DND-41 (cell line): ENCODE measurements at regions not wholly inside any gene's neighbourhood (a gene's known extent, or its start where the extent isn't known, plus 50 kb on each side); places are given as distances from the start of the nearest gene placed in this dataset.

ENCODE experiments used
- EZH2 ChIP-seq: IDR thresholded peaks from 3 replicates; pipeline ENCODE4 v1.6.1; 2012; ENCODE audit warnings: borderline replicate concordance, low read depth, mild to moderate bottlenecking, moderate library complexity, low read length, inconsistent platforms; ENCODE audit not compliant: severe bottlenecking
- TF ChIP-seq, protein P1 (sequence below): IDR thresholded peaks from 2 replicates; pipeline ENCODE4 v1.5.1; 2012; ENCODE audit warnings: borderline replicate concordance, low read length, moderate library complexity, mild to moderate bottlenecking; ENCODE audit not compliant: poor library complexity, severe bottlenecking; ENCODE audit errors: extremely low read depth

DNA sequence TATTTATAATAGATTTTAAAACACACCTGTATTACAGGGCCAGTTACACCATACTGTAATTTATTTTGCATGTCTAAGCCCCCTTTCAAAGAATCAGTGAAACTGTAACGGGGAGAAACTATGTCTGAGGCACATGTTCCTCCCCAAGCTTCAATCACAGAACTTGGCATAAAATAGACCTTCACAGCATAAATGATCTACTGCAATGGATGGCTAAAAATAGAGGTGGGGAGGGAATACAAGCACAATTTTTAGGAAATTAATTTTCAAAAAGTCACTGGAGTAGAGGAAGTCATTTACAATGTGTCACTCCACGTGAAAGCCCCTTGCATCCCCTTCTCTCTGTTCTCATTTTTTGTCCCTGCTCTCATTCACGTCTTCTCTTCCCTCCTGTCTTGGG lies 385.2 kb downstream of the TNS3 start:
- TF ChIP-seq EZH2, result no peak
- TF ChIP-seq, protein P1, sequence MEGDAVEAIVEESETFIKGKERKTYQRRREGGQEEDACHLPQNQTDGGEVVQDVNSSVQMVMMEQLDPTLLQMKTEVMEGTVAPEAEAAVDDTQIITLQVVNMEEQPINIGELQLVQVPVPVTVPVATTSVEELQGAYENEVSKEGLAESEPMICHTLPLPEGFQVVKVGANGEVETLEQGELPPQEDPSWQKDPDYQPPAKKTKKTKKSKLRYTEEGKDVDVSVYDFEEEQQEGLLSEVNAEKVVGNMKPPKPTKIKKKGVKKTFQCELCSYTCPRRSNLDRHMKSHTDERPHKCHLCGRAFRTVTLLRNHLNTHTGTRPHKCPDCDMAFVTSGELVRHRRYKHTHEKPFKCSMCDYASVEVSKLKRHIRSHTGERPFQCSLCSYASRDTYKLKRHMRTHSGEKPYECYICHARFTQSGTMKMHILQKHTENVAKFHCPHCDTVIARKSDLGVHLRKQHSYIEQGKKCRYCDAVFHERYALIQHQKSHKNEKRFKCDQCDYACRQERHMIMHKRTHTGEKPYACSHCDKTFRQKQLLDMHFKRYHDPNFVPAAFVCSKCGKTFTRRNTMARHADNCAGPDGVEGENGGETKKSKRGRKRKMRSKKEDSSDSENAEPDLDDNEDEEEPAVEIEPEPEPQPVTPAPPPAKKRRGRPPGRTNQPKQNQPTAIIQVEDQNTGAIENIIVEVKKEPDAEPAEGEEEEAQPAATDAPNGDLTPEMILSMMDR, result no peak
